HG02571 (cell line): ENCODE measurements at regions not wholly inside any gene's neighbourhood (a gene's known extent, or its start where the extent isn't known, plus 50 kb on each side); places are given as distances from the start of the nearest gene placed in this dataset.
"Not testable (repeated sequence)": the region's sequence is repeated elsewhere in the genome, so short reads cannot be mapped to it uniquely, and the experiment has no call there.

Experiments
- ATAC-seq: cut with Tn5 transposase; IDR thresholded peaks from one replicate; pipeline ENCODE4 v1.9.1; 2021; ENCODE audit warnings: mild to moderate bottlenecking, moderate library complexity; ENCODE audit not compliant: unreplicated experiment

GRCh38 chr6:170036367-170036766 is 254.5 kb downstream of the DLL1 start:
- not testable (repeated sequence) for ATAC-seq

GRCh38 chr6:170035901-170036304 is 255.0 kb downstream of the DLL1 start:
- no peak for ATAC-seq

GRCh38 chr6:170035044-170035443 is 255.8 kb downstream of the DLL1 start:
- ATAC-seq: no peak

- no peak for ATAC-seq
Observed at GRCh38 chr6:170034294-170034693, 256.6 kb downstream of the DLL1 start.

GRCh38 chr6:170033666-170034065 is 257.2 kb downstream of the DLL1 start:
- ATAC-seq: no peak

- no peak for ATAC-seq
Observed at GRCh38 chr6:170032706-170033309, 258.1 kb downstream of the DLL1 start.

- no peak for ATAC-seq
Observed at GRCh38 chr6:170032197-170032596, 258.7 kb downstream of the DLL1 start.

GRCh38 chr6:170031684-170032121 is 259.2 kb downstream of the DLL1 start:
- ATAC-seq: no peak

- no peak for ATAC-seq
Observed at GRCh38 chr6:170030821-170031471, 259.9 kb downstream of the DLL1 start.

GRCh38 chr6:170030284-170030815 is 260.5 kb downstream of the DLL1 start:
- no peak for ATAC-seq

- no peak for ATAC-seq
Observed at GRCh38 chr6:170029416-170030283, 261.2 kb downstream of the DLL1 start.

GRCh38 chr6:170028629-170029345 is 262.1 kb downstream of the DLL1 start:
- ATAC-seq: no peak

- ATAC-seq: no peak
Observed at GRCh38 chr6:170027647-170028043, 263.2 kb downstream of the DLL1 start.

GRCh38 chr6:170026751-170027646 is 263.9 kb downstream of the DLL1 start:
- ATAC-seq: no peak

GRCh38 chr6:170025935-170026750 is 264.7 kb downstream of the DLL1 start:
- ATAC-seq: no peak

GRCh38 chr6:170025341-170025911 is 265.5 kb downstream of the DLL1 start:
- no peak for ATAC-seq

- no peak for ATAC-seq
Observed at GRCh38 chr6:170024940-170025339, 265.9 kb downstream of the DLL1 start.

- no peak for ATAC-seq
Observed at GRCh38 chr6:170023620-170024521, 267.0 kb downstream of the DLL1 start.
